GM12878 (cell line): ENCODE measurements at regions not wholly inside any gene's neighbourhood (a gene's known extent, or its start where the extent isn't known, plus 50 kb on each side); places are given as distances from the start of the nearest gene placed in this dataset.

ENCODE experiments used
- ATAC-seq: fragments of 200-7000 bp; cut with Tn5 transposase; 3 replicates; pipeline ENCODE4 v1.9.1; 2020; ENCODE audit warnings: mild to moderate bottlenecking, moderate library complexity
- BruUV-seq: library from RNA; stranded (reverse); fragments of 400-500 nt; replicated peaks from 2 replicates; lab custom pipeline; 2021; lab: Mats Ljungman, UMichigan
- CTCF ChIA-PET: fragments of 300-600 bp; sonication (Branson Sonifier 250); formaldehyde crosslinking; extraction: SDS; loops from one replicate; lab custom pipeline; 2021; ENCODE audit warnings: inconsistent platforms; lab: Yijun Ruan, JAX
- POLR2A ChIA-PET: fragments of 350-600 bp; formaldehyde crosslinking; extraction: SDS; loops from one replicate; lab custom pipeline; 2021; ENCODE audit warnings: inconsistent platforms; lab: Charles Lee
- RAD21 ChIA-PET: fragments of 300-600 bp; sonication (Branson Sonifier 250); formaldehyde crosslinking; loops from one replicate; lab custom pipeline; 2023; ENCODE audit warnings: antibody characterized with exemption; ENCODE audit not compliant: unreplicated experiment; lab: Charles Lee
- SMC1A ChIA-PET: fragments of 300-600 bp; sonication (Branson Sonifier 250); formaldehyde crosslinking; loops from one replicate; lab custom pipeline; 2023; ENCODE audit not compliant: unreplicated experiment, uncharacterized antibody; lab: Charles Lee
- DNase-seq: peaks from one replicate; pipeline ENCODE4 v3.0.0-alpha.2; 2011; ENCODE audit warnings: low read depth, low spot score
- FAIRE-seq: peaks from 3 replicates; lab custom pipeline; 2011; peaks lifted over from hg19 to GRCh38; lab: Jason Lieb, UNC
- H2AFZ ChIP-seq: 2 replicates; pipeline ENCODE4 v1.6.0; 2011; ENCODE audit warnings: low read depth, low read length, control low read depth; ENCODE audit not compliant: control insufficient read depth
- H3K27ac ChIP-seq: 2 replicates; pipeline ENCODE4 v1.5.1; 2011; ENCODE audit warnings: control low read depth; ENCODE audit not compliant: control insufficient read depth, insufficient read depth
- H3K27me3 ChIP-seq, 2 experiments: replicated peaks in 1 of 2; 2 replicates each; pipeline versions ENCODE4 v1.6.0 to v1.6.1; 2011; ENCODE audit warnings: low read length in 1 of 2; ENCODE audit not compliant: control insufficient read depth in 2 of 2, insufficient read depth in 2 of 2
- H3K36me3 ChIP-seq, 2 experiments: 2 replicates each; pipeline ENCODE4 v1.5.1; 2011; ENCODE audit warnings: low read length in 1 of 2; ENCODE audit not compliant: control insufficient read depth in 2 of 2, insufficient read depth in 2 of 2
- H3K4me1 ChIP-seq: 2 replicates; pipeline ENCODE4 v1.6.1; 2011; ENCODE audit warnings: mild to moderate bottlenecking, low read length, moderate library complexity, mixed read lengths; ENCODE audit not compliant: control insufficient read depth, insufficient read depth
- H3K4me2 ChIP-seq: 2 replicates; pipeline ENCODE4 v1.6.0; 2011; ENCODE audit warnings: control low read depth; ENCODE audit not compliant: control insufficient read depth, insufficient read depth
- H3K4me3 ChIP-seq: fragments of 200-600 bp; sonication (generic); 2 replicates; pipeline ENCODE4 v1.5.1; 2016
- H3K79me2 ChIP-seq: 2 replicates; pipeline ENCODE4 v1.6.0; 2011; ENCODE audit warnings: low read length; ENCODE audit not compliant: control insufficient read depth, insufficient read depth
- H3K9ac ChIP-seq: 2 replicates; pipeline ENCODE4 v1.8.0; 2011; ENCODE audit warnings: low read length, control low read depth, mixed read lengths; ENCODE audit not compliant: control insufficient read depth, insufficient read depth
- H3K9me3 ChIP-seq: replicated peaks from 3 replicates; pipeline ENCODE4 v1.5.1; 2011; ENCODE audit warnings: mild to moderate bottlenecking, low read length; ENCODE audit not compliant: control insufficient read depth, insufficient read depth
- H4K20me1 ChIP-seq: 2 replicates; pipeline ENCODE4 v1.6.0; 2011; ENCODE audit not compliant: control insufficient read depth, insufficient read depth
- BACH1 ChIP-seq: fragments of 450-650 bp; IDR thresholded peaks from 2 replicates; pipeline ENCODE4 v1.6.1; 2017; ENCODE audit warnings: mild to moderate bottlenecking, borderline replicate concordance
- BHLHE40 ChIP-seq, 2 experiments: fragments of 450-650 bp in 1 of 2; IDR thresholded peaks; 2 replicates each; pipeline ENCODE4 v1.6.1; 2011 to 2017; ENCODE audit warnings: low read depth in 2 of 2, borderline replicate concordance in 1 of 2, improper control_type of control experiment in 1 of 2, low read length in 1 of 2, mild to moderate bottlenecking in 1 of 2
- CEBPZ ChIP-seq: fragments of 150-350 bp; IDR thresholded peaks from 2 replicates; pipeline ENCODE4 v1.6.1; 2016; ENCODE audit warnings: low read depth, low read length
- HCFC1 ChIP-seq: fragments of 150-350 bp; IDR thresholded peaks from 2 replicates; pipeline ENCODE4 v1.6.1; 2014; ENCODE audit warnings: low read length
- HDGF ChIP-seq: fragments of 450-650 bp; IDR thresholded peaks from 2 replicates; pipeline ENCODE4 v1.6.1; 2016; ENCODE audit warnings: antibody characterized with exemption
- JUND ChIP-seq: IDR thresholded peaks from 2 replicates; pipeline ENCODE4 v1.6.1; 2012; ENCODE audit warnings: low read depth, mild to moderate bottlenecking, low read length, improper control_type of control experiment, moderate library complexity
- MTA3 ChIP-seq: IDR thresholded peaks from 2 replicates; pipeline ENCODE4 v1.6.1; 2012; ENCODE audit warnings: low read length, inconsistent platforms, borderline replicate concordance
- MXI1 ChIP-seq: fragments of 150-350 bp; IDR thresholded peaks from 2 replicates; pipeline ENCODE4 v1.6.1; 2011; ENCODE audit warnings: low read depth, mild to moderate bottlenecking, inconsistent platforms, low read length, improper control_type of control experiment
- NKRF ChIP-seq: fragments of 450-650 bp; conservative IDR thresholded peaks from 2 replicates; pipeline ENCODE4 v1.6.1; 2017; ENCODE audit warnings: mild to moderate bottlenecking, moderate library complexity
- POLR2A ChIP-seq: IDR thresholded peaks from 2 replicates; pipeline ENCODE4 v1.6.1; 2011; ENCODE audit warnings: low read depth, mild to moderate bottlenecking, low read length
- RAD21 ChIP-seq: IDR thresholded peaks from 2 replicates; pipeline ENCODE4 v1.6.1; 2011; ENCODE audit warnings: mild to moderate bottlenecking, low read depth, low read length, moderate library complexity; ENCODE audit not compliant: insufficient read depth
- SIN3A ChIP-seq: IDR thresholded peaks from 2 replicates; pipeline ENCODE4 v1.6.1; 2012; ENCODE audit warnings: low read depth, low read length, improper control_type of control experiment
- SUZ12 ChIP-seq: fragments of 200-600 bp; sonication (generic); IDR thresholded peaks from one replicate; pipeline ENCODE4 v1.6.1; 2018; ENCODE audit warnings: antibody characterized with exemption, mild to moderate bottlenecking; ENCODE audit not compliant: unreplicated experiment
- YY1 ChIP-seq: IDR thresholded peaks from 2 replicates; pipeline ENCODE4 v1.6.1; 2011; ENCODE audit warnings: low read depth, mild to moderate bottlenecking, low read length
- WGBS: methylation state at CpG from one replicate; pipeline ENCODE4 v1.1.6; 2016; ENCODE audit warnings: low lambda C conversion rate; ENCODE audit not compliant: insufficient replicate concordance, insufficient coverage; ENCODE audit errors: missing lambda C conversion rate; 5-methylcytosine and 5-hydroxymethylcytosine counted together
- in situ Hi-C: fragments of 300-500 bp; cut with MboI; formaldehyde crosslinking; loops from 9 replicates; pipeline ENCODE4 v1.14.3; 2018; ENCODE audit warnings: mixed read lengths
- intact Hi-C: fragments of 100-400 bp; cut with micrococcal nuclease; formaldehyde crosslinking; loops from one replicate; pipeline ENCODE4 v1.14.2; 2022; ENCODE audit not compliant: unreplicated experiment
- TF ChIP-seq, protein P1 (sequence below): fragments of 150-350 bp; IDR thresholded peaks from 2 replicates; pipeline ENCODE4 v1.6.1; 2014; ENCODE audit warnings: mild to moderate bottlenecking, low read depth, low read length
- TF ChIP-seq, protein P2 (sequence below): fragments of 450-650 bp; formaldehyde crosslinking; IDR thresholded peaks from 2 replicates; pipeline ENCODE4 v1.4.0; 2022; ENCODE audit warnings: mild to moderate bottlenecking, moderate library complexity

- FAIRE-seq (no peak), DNase-seq (no peak), ATAC-seq (no peak)
- H4K20me1 ChIP-seq, result no peaks in the 10 kb centered on the region
- H3K36me3 ChIP-seq, result no peaks in the 10 kb centered on the region
- CTCF ChIA-PET, result no interaction called here
- no peaks in the 10 kb centered on the region for H3K27me3 ChIP-seq
- no peak overlapping the region for H3K4me2 ChIP-seq
- H3K79me2 ChIP-seq, result no peaks in the 10 kb centered on the region
- no peak overlapping the region for H3K27ac ChIP-seq
- POLR2A ChIA-PET, result no interaction called here
- no peak overlapping the region for H3K4me3 ChIP-seq
- in situ Hi-C loops, result no loop called here
- SMC1A ChIA-PET, result no interaction called here
- intact Hi-C loops, result no loop called here
- RAD21 ChIA-PET, result no interaction called here
- WGBS, result 0% methylated on average over 1 of the region's 1 CpG
- no peak overlapping the region for H3K9ac ChIP-seq
- H3K4me1 ChIP-seq, result no peaks in the 10 kb centered on the region
- H3K9me3 ChIP-seq, result no peaks in the 10 kb centered on the region
- TF ChIP-seq NKRF, result no peak
- TF ChIP-seq, protein P1, sequence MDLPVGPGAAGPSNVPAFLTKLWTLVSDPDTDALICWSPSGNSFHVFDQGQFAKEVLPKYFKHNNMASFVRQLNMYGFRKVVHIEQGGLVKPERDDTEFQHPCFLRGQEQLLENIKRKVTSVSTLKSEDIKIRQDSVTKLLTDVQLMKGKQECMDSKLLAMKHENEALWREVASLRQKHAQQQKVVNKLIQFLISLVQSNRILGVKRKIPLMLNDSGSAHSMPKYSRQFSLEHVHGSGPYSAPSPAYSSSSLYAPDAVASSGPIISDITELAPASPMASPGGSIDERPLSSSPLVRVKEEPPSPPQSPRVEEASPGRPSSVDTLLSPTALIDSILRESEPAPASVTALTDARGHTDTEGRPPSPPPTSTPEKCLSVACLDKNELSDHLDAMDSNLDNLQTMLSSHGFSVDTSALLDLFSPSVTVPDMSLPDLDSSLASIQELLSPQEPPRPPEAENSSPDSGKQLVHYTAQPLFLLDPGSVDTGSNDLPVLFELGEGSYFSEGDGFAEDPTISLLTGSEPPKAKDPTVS, result no peak
- TF ChIP-seq JUND, result no peak
- TF ChIP-seq BHLHE40 (IDR thresholded peaks at IDR 0.05; ENCODE audit: borderline replicate concordance in 1 of 2, low read depth in 2 of 2, low read length in 1 of 2), result no peak
- TF ChIP-seq RAD21, result no peak
- TF ChIP-seq MXI1, result no peak
- no peak for TF ChIP-seq SUZ12
- TF ChIP-seq BACH1, result no peak
- TF ChIP-seq HDGF, result no peak
- TF ChIP-seq, protein P2, sequence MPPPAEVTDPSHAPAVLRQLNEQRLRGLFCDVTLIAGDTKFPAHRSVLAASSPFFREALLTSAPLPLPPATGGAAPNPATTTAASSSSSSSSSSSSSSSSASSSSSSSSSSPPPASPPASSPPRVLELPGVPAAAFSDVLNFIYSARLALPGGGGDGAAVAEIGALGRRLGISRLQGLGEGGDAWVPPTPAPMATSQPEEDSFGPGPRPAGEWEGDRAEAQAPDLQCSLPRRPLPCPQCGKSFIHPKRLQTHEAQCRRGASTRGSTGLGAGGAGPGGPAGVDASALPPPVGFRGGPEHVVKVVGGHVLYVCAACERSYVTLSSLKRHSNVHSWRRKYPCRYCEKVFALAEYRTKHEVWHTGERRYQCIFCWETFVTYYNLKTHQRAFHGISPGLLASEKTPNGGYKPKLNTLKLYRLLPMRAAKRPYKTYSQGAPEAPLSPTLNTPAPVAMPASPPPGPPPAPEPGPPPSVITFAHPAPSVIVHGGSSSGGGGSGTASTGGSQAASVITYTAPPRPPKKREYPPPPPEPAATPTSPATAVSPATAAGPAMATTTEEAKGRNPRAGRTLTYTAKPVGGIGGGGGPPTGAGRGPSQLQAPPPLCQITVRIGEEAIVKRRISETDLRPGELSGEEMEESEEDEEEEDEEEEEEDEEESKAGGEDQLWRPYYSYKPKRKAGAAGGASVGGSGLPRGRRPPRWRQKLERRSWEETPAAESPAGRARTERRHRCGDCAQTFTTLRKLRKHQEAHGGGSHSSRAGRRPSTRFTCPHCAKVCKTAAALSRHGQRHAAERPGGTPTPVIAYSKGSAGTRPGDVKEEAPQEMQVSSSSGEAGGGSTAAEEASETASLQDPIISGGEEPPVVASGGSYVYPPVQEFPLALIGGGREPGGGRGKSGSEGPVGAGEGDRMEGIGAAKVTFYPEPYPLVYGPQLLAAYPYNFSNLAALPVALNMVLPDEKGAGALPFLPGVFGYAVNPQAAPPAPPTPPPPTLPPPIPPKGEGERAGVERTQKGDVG (CRISPR knock-in tag), result no peak
- TF ChIP-seq MTA3, result no peak
- TF ChIP-seq SIN3A, result no peak
- no peak for TF ChIP-seq POLR2A
- no peak for TF ChIP-seq YY1
- TF ChIP-seq CEBPZ, result no peak
- TF ChIP-seq HCFC1, result no peak
- TF ChIP-seq, all 136 proteins: peak for 0
- H2AFZ ChIP-seq, result no peak overlapping the region
- no TSS peak for BruUV-seq
Measured at GRCh38 chr11:91563176-91563575, 661.4 kb upstream of the FAT3 start.
